Renal cortex interstitium (tissue), 11 donors: ENCODE measurements at regions not wholly inside any gene's neighbourhood (a gene's known extent, or its start where the extent isn't known, plus 50 kb on each side); places are given as distances from the start of the nearest gene placed in this dataset.
"Not testable (repeated sequence)": the region's sequence is repeated elsewhere in the genome, so short reads cannot be mapped to it uniquely, and the experiment has no call there.

Experiments used
- DNase-seq, 11 donors: peaks; one replicate each; pipeline ENCODE4 v3.0.0-alpha.2; 2013; ENCODE audit warnings: low read depth in 9 of 11, low spot score in 4 of 11; ENCODE audit errors: extremely low read depth in 1 of 11

DNA sequence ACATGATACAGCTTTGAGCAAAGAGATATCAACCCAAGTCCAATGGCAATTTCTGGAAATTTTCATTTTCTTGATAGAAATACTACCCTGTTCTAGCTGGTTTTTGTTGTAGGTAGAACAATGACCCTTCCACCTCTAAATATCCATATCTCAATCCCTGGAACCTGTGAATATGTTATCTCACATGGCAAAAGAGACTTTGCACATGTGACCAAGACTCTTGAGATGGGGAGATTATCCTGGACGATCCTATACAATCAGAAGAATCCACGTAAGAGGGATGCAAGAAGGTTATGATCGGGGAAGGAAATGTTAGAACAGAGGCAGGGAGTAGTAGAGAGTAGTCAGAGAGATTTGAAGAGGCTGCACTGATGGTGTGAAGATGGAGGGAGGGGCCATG, 124.9 kb downstream of the CCDC71L start:
- DNase-seq = no peak

DNA sequence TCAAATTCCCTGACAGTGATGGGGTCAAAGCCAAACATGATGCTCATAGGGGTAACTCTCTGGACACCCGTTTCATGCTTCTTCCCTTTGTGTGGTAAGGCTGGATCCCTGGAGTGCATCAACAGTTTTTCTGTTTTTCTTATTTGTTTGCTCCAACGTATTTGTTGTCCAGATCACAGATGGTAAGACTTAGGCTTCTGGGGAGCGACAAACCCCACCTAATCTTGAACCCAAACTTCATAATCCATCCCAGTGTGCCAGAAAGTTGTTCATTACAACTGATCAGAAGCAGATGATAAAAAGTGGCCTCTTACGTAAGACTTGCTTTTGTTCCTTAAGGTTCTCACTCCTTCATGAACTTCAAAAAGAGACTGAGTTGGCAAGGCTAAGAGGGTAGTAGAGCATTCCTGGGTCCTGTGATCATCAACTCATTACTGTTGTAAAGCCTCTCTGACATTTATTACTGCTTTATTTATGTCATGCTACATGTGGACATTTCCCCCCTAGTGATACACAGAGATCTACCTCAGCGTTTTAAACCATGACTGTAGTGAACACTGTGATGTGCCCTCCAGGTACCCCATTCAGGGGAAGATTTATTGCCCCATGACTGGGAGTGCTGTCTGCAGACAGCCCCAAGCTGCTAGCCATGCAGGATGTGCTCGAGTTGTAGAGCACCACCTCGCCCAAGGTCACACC, 125.6 kb downstream of the CCDC71L start:
- no peak for DNase-seq

DNA sequence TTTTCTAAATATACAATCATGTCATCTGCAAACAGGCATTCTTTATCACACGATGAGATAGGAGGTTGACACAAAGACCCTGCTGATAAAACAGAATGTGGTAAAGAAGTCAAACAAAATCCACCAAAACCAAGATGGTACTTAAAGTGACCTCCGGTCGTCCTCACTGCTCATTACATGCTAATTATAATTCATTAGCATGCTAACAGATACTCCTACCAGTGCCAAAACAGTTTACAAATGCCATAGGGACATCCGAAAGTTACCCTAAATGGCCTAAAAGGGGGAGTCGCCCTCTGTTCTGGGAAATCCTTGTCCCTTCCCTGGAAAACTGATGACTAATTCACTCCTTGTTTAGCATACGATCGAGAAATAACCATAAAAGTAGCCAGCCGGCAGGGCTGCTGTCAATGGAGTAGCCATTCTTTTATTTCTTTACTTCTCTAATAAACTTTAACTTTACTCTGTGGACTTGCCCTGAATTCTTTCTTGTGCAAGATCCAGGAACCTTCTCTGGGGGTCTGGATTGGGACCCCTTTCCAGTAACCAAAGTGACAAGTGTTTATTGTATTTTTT, 126.6 kb downstream of the CCDC71L start:
- no peak for DNase-seq

DNA sequence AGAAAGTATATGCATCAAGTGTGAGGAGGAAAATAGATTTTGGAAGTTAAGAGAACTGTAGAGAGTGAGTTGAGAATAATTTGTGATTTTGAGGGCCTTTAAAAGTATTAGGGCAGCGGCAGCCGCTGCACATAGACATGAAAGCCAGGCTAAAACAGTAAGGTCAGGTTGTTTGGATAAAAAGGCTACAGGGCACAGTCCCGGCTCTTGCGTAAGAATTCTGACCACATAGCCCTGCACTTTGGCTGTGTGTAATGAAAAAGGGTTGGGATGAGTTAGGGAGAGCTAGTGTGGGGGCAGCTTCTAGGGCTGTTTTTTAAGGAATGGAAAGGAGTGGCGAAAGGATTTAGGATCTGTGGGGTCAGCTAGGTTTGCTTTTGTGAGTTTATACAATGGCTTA, 130.8 kb downstream of the CCDC71L start:
- not testable (repeated sequence) for DNase-seq

DNA sequence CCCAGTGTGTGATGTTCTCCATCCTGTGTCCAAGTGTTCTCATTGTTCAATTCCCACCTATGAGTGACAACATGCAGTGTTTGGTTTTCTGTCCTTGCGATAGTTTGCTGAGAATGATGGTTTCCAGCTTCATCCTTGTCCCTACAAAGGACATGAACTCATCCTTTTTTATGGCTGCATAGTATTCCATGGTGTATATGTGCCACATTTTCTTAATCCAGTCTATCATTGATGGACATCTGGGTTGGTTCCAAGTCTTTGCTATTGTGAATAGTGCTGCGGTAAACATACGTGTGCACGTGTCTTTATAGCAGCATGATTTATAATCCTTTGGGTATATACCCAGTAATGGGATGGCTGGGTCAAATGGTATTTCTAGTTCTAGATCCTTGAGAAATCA, 134.3 kb downstream of the CCDC71L start:
- DNase-seq = not testable (repeated sequence)

DNA sequence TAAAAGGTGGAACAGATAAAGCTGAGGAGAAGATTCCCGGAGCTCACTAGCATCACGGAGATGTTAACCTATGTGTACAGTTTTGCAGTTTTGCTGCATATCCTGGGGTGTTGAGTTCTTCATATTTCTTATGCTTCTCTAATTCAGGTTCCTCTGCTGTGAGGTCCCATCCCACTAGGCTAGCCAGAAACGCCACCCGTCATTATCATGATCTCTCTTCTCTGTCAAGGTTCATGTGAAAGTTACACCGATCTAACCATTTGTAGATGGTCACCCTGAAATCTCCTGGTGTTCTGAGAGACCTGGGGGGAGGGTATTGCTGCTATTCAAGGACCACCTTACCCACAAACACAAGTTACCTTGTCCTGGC, 136.3 kb downstream of the CCDC71L start:
- no peak for DNase-seq

DNA sequence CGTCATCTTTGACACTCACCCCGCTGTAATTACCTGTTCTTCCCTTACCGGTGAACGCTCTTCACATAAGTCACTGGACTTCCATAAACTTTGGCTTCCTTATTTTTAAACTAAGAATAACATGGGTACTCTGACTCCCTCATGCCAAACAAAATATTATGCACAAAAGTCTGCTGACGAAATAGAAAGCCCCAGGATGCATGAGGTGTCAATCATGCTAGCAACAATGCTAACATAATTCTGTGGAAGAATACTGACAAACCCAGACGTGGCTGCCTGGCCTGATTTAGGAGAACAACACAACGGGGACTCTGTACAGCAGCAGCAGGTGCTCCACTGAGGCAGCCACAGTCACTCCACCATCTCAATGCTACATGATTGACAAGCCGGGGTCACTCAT, 137.5 kb downstream of the CCDC71L start:
- DNase-seq = no peak

DNA sequence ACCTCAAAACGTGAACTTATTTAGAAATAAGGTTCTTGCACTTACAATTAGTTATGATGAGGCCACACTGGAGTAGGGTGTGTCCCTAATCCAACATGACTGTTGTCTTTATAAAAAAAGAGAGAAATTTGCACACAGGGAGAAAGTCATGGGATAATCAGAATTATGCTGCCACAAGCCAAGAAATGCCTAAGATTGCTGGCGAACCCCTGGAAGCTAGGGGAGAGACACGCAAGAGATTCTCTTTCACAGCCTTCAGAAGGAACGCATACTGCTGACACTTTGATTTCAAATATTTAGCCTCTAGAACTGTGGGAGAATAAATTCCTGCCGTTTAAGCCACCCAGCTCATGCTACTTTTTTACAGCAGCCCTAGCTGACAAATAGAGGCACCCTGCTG, 138.3 kb downstream of the CCDC71L start:
- no peak for DNase-seq

DNA sequence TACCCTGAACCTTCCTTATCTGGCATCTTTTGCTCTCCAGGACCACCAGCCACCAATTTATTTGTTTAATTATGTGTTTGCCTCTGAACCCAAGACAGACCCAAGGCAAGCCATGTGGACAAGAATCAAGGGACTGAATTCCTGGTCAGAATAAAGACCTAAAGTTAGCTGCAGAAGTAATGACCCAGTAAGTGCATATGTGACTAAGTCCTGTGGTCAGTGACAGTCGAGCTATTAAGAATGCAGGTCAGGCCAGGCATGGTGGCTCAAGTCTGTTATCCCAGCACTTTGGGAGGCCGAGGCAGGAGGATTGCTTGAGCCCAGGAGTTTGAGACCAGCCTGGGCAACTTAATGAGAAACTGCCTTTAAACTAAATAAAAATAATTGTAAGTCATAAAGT, 139.4 kb downstream of the CCDC71L start:
- DNase-seq = no peak

DNA sequence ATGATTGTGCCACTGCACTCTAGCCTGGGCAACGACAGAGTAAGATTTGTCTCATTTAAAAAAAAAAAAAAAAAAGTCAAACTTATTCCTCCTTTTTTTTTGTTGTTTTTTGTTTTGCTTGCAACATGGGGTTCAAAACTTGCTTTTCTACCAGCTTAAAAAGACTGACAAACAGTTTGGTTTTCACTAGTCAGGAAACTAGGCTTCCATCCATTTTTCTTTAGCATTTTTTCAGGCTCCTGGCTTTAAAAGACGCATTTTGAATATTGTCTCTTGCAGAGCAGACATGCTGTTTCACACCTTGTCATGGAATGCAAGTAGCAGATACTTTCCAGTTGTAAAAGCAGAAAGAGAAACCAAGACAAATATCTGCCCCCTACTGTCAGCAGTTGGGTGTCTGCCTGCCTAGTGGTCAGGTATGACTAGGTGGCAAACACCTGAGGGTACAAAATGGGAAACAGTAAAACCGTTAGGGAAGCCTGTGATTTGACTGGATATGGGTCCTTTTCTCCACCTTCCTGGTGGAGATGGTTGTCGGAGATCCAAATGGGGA, 139.9 kb downstream of the CCDC71L start:
- DNase-seq = no peak

DNA sequence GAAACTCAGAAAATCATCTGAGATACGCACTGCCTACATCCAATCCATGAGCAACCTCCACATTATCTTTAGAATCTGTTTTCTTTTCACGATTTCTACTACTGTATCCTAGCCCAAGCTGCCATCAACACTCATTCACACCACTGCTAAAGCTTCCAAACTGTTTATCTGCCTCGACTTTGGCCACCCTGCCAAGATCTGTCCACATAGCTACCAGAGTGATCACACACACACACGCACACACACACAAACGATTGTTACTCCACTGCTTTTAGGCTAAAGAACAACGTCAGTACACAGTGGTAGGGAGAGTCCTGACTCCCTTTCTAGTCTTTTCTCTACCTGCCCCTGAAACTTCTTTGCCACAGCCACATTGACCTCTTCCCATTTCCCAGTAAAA, 142.0 kb downstream of the CCDC71L start:
- no peak for DNase-seq

DNA sequence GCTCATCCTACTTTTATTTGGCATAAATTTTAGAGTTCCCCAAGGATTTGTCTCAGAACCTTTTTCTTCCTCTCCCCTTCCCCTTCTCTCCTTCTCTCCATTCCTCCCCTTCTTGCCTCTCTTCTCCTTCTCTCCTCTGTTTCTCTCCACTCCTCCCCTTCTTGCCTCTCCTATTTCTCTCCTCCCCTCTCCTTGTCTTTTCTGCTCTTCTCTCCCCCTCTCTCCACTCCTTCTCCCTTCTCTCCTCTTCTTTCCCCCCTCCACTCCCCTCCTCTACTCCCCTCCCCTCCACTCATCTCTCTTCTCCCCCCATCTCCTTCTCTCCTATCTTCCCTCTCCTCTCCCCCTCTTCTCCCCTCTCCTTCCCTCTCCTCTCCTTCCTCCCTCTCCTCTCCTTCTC, 142.7 kb downstream of the CCDC71L start:
- DNase-seq = no peak

DNA sequence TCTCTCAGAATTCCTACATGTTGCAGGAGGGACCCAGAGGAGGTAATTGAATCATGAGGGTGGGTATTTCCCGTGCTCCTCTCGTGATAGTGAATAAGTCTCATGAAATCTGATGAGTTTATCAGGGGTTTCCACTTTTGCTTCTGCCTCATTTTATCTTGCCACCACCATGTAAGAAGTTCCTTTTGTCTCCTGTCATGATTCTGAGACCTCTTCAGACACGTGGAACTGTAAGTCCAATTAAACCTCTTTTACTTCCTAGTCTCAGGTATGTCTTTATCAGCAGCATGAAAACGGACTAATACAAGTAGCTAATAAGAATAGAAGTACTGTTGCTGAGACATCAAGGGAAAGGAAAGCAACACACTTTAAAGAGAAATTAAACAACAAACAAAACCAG, 143.4 kb downstream of the CCDC71L start:
- no peak for DNase-seq

DNA sequence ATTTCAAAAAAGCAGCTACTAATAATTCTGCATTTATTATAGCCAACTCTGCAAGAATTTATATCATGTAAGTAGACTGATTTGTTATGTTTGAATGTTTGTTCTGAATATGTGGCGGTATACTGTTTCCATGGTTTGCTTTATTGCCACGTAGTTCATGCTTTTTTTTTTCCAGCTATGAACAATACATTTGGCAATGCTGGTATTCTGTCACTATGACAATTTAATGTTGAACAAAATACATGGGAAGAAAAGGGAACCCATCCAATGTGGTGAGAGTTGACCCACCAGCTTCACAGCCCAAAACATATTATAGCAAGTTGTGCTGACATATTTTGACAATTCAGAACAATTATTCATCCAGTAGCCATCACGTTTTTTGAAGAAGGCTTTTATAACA, 145.6 kb downstream of the CCDC71L start:
- DNase-seq = no peak

DNA sequence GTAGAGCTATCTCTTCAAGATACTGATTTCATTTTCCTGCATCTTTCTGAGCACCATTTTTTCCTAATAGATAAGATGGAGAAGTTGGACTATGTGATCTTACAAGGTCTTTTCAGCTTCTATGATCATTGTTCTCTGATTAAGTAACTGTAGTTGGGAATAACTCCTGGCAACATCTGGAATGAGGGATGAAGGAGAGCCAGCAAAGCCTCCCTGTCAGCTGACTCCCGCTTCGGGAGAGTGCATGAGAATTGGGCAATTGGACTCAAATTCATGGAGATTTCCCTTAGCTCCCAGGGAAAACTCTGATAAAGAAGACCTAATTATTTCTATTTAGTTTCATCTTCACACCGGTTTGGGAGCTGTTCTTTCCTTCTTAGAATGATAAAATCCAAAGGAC, 146.1 kb downstream of the CCDC71L start:
- no peak for DNase-seq

DNA sequence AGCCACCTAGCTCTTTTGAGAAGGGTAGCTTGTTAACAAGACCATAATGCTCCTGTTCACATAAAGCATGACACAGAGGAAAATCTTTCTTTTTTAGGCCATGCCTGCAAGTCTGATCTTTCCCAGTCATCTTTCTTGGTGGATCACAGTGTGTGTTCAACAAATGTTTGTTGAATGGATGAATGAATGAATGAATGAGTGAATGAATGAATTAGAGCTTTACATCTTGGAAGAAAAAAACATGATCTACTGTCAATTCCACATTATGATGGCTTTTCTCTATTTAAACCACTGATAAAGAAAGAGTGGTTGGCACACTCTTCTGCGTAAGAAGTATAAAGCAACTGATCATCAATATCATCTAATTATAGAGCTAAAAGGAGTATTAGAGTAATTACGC, 148.7 kb downstream of the CCDC71L start:
- DNase-seq = no peak

DNA sequence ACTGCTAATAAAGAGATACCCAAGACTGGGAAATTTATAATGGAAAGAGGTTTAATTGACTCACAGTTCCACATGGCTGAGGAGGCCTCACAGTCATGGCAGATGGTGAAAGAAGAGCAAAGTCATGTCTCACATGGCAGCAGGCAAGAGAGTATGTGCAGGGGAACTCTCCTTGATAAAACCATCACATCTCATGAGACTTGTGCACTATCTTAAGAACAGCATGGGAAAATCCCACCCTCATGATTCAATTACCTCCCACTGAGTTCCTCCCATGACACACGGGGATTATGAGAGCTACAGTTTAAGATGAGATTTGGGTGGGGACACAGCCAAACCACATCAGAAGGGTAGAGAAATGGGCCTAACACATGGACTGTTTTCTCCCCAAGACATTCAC, 156.3 kb downstream of the CCDC71L start:
- no peak for DNase-seq

DNA sequence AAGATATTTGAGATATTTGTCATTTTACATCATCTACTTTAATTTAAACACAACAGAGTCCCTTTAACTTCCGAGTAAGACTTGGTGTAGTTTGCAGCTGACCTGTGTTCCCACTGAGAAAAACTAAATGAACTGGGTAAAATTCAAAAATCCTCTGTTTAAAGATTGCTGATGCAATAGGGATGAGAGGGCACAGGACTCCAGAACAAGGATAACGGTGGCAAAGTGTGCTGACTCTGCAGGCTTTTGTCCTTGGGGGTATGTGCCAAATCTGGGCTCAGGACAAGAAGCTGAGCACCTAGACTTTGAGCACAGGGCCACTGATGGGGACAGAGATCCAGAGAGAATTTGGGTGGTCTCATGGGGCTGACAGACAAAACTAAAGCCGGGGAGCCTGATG, 156.8 kb downstream of the CCDC71L start:
- DNase-seq = no peak

DNA sequence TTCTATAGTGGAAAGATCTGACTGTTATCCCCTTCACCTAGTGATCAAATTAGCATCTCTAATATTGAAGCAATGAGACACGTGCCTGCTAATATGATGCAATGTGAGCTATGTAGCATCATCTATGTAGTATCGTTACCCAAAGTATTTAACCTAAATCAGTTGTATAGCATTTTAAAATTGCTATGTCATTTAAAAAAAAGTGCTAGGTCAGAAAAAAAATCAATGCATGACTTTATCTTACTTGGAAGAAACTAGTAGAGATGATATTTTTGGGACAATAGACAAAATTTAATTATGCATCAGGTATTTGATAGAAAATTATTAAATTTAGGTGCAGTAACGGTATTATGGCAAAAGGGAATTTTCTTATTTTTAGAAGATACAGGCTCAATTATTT, 157.3 kb downstream of the CCDC71L start:
- DNase-seq = no peak

DNA sequence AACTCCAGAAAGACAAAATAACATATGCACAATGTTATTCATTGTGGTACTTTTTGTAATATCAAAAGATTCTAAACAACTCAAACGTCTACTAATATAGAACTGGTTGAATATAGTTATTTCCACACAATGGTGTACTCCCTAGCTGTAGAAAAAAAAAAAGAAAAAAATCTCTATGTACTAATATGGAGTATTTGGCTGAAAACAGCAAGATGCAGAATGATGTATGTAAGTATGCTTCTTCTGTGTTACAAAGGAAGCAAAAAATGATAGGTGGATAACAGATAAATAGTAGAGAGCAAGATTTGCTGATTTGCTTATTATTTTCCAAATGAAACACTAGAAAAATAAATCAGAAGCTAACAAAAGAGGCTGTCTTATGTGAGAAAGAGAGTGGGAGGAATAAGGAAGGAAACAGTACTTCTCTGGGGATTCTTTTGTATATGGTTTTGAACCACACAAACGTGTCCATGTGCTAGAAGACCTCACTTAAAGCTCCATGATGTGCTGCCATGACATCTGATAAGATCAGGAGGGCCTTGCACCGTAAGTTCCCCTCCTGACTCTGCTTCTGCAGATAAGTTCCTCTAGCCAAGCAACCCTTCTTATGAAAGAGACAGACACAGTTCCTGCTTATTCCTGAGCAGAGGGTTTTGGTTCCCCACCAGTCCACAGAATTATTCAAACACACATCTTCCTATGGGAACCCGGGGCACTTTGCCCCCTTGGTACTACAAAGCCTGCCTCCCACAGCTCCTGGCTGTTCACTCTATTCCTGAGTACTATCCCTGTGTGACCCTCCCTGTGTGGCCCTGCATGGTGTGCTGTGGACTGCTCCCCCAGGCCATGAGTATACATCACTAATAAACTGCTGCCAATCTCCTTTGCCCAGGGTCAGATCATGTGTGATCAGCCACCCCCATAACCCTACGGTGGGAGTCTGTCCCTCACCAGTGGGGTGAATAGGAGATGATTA, 159.1 kb downstream of the CCDC71L start:
- DNase-seq = no peak
